HUDEP-2 (cell line): ENCODE measurements at regions not wholly inside any gene's neighbourhood (a gene's known extent, or its start where the extent isn't known, plus 50 kb on each side); places are given as distances from the start of the nearest gene placed in this dataset.

Source experiments
- DNase-seq, 76 experiments: peaks; one replicate each; lab custom pipeline; 2025; ENCODE audit not compliant: unreplicated experiment in 76 of 76; lab: John Stamatoyannopoulos, UW

GRCh38 chr4:128573781-128574508 is 235.6 kb upstream of the JADE1 start:
- DNase-seq: no peak

GRCh38 chr4:128572778-128573241 is 236.7 kb upstream of the JADE1 start:
- no peak for DNase-seq

GRCh38 chr4:128571747-128572146 is 237.8 kb upstream of the JADE1 start:
- peak in 3 of 76 experiments; percentile 3 to 8 (median 3) for DNase-seq

DNA sequence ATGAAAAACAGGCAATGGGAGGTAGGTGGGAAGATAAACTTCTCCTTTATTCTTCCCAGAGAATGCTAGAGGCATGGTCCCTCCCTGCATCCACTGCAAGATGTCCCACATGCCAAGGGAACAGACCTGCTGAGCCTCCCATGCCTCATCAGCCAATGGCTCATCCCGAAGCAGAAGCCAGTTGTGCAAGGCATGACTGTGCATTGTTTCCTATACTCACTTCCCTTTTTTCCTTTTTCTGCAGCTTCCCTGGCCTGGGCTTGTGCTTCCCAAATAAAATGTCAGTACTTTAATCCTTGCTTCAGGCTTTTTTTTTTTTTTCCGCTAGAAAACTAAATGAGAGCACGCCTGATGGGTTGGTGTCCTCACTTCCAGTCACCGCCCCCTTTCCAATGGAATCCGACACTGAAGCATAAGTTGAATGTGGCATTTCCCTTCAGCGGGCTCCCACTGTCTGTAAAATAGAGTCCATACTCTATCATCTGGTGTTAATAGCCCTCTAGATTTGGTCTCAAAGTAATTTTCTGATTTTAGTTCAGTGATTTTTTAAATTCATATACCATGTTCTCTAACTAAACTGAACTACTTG is 239.0 kb upstream of the JADE1 start:
- DNase-seq: no peak

DNA sequence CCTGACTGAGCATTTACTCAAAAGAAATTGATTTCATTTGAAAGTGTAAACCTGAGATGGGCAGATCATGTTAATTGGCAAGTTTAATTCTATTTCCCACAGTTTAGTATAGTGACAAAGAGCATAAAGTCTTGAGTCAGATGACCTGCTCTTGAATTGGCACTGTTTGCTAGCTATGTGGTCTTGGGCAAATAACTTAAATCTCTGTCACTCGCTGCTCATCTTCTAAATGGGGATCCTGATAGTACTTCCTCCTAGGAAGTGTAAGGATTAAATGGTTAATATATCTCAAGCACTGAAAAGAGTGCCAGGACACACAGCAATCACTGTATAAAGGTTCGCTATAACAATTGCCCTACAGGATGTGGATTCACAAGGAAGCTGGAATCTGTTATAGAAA is 242.8 kb upstream of the JADE1 start:
- no peak for DNase-seq

GRCh38 chr4:128565565-128566186 is 243.8 kb upstream of the JADE1 start:
- DNase-seq: peak in 39 of 76 experiments; percentile 1 to 61 (median 18)

DNA sequence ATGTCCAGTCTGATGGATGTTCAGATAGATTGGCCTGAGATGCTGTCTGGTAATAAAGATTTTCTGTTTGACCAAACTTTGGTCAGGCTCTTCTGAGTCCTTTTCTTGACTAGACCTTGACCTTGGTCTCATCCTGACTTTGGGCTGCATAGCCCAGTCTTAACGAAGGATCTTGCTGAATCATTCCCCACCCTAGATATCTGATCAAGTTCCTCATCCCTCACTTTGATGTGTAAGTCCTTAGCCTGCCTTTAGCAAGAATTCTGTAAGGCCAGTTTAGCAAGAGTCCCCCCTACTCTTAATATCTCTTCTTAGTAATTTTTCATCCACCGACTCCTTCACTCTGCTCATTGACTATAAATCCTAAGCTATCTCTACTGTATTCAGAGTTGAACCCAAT is 244.4 kb upstream of the JADE1 start:
- DNase-seq: peak in 3 of 76 experiments; percentile 8 to 22 (median 16)

DNA sequence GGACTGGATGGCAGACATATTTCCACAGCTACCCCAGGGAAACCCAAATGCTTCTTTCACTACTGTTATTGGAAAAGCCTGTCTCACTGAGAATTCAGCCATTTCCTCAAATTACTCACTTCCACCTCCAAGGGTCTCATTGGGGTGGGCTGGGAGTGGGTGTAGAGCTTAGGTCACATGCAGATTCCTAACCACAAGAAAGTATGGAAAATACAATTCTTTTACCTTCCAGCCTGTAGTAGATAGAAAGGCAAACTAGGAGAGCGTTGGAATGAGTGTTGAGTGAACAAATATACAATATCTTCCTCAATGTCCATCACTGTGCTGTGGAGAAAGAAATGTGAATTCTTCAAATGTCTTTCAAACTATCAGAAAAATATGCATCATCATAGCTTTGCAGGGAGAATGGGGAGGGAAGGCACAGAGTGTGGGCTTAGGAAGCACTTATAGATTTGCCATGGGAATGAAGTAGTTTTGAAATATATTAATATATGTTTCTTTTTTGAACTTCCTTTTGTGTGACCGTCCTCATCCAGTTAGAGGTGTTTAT is 245.3 kb upstream of the JADE1 start:
- no peak for DNase-seq

- no peak for DNase-seq
These were observed 248.6 kb upstream of the JADE1 start for GRCh38 chr4:128560754-128561495.

GRCh38 chr4:128558896-128559679 is 250.4 kb upstream of the JADE1 start:
- peak in 1 of 76 experiments; percentile 1 for DNase-seq

GRCh38 chr4:128556756-128557155 is 252.7 kb upstream of the JADE1 start:
- no peak for DNase-seq

DNA sequence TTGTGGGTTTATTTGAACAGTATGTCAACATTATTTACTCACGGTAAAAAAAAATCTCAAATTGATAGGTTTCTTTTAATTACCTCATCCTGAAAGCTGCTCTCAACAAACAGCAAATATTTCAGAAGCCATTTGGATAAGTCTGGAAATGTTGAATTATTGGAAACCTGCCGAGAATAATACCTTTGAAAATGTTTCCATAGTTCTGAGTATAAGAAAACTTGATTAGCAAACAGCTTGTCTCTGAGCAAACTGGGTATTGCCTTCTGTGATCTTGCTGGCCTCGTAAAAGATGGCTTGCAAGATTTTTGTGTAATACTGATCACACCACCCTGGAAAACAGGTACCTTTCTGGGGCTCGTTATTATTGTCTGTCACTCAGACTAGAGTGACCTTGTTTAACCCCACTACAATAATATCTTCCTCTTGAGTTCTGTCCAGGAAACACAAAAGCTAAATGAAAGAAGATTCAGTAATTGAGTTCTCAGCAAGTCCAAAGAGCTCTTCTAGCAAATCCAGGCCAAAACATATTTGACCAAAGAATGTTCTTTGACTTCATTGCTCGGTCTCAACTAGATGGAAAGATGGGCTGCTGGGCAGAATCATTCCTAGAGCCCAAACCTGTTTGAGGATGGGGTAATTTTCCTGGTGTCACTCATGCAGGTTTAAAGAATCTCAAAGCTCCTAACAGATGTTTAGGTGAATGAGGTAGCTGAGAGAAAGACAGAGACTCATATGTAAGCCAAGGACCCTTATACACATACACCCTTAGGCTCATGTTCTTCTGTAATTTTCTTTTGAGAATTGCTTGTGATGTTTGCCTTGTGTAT is 255.6 kb upstream of the JADE1 start:
- peak in 2 of 76 experiments; percentile 6 to 23 for DNase-seq

DNA sequence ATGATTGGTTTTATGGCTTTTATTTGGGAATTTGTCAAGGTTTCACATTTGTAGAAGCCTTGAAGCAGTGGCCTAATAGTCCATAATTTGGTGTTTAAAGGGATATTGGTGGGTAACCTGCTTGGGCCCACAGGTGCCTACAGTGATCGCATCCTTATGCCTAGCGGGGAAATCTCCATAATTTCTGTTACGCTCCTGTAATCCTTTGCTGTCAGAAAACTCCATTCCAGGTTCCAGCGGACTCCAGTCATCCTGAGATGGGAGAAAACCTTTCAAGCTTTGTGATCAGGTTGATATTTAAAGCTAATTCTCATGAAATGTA is 257.0 kb upstream of the JADE1 start:
- DNase-seq: no peak

DNA sequence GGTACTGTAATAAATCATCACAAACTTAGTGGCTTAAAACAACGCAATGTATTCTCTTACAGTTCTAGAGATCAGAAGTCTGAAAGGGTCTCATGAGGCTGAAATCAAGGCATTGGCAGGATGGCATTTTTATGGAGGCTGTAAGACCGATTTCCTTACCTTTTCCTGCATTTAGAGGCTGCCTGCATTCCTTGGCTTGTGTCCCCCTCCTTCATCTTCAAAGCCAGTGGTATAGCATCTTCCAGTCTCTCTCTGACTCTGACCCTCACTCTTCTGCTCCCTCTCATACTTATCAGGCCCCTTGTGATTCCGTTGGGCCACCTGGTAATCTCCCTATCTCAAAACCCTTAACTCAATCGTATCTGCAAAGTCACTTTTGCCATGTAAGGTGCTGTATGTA is 258.2 kb upstream of the JADE1 start:
- no peak for DNase-seq

- DNase-seq: no peak
These were observed 259.4 kb upstream of the JADE1 start for GRCh38 chr4:128550060-128550459.

DNA sequence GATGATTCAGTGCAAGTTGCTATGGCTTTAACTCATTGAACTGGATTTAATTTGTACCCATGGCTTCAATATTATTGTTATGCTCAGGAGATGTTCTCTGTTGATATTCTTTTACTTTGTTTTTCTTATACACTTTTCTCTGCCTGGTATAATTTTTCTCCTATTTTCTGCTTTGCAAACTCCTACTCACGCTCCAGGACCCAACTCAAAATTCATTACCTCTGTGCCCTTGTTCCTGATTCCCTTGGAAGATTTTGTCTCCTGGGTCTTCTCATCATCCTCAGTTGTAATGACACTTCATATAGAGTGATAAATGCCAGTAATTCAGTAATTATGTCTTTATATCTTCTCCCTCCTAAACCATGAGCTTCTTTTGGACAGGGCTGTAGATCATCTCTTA is 259.9 kb upstream of the JADE1 start:
- DNase-seq: no peak

DNA sequence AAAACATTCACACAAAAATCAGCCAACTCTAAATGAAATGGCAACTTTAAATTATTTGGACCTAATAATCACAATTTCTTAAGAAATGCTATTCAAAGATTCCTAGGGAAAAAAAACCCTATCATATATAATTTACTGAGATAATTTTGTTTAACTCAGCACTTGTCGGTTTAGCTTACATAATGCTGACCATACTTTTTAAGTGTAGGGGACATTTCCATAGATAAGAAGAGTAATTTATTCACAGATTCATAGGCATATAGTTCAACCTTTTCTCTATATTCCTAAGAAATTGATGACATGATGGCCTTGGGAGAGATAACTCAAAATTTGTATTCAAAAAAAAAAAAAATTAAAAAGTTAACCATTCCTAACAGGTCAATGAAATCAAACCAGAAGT is 260.8 kb upstream of the PGRMC2 start:
- DNase-seq: no peak

DNA sequence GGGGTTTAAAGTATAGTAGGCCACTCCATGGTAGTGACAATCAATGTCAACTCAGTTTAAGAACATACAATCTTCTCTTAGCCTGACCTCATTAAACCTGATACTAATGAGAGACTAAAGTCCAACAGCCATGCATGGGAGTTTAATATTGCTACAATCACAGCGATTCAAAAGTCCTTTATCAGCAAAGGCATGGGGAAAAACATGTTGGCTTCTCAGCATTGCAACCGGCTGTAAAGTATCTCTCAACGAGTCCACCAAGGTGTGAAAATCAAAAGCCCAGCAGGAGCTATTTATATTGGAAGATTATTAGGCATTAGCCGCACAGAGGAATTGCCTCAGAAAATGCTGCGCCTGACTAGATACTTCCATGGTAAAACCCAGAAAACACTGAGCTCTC is 256.7 kb upstream of the PGRMC2 start:
- no peak for DNase-seq

- no peak for DNase-seq
These were observed 256.1 kb upstream of the PGRMC2 start for GRCh38 chr4:128543696-128544095.
